Activated T-helper 17 cell treated with anti-CD3 and anti-CD28 coated beads, Interleukin-2, amount 50 U/mL, for 72 hours (primary cell): ENCODE measurements at regions not wholly inside any gene's neighbourhood (a gene's known extent, or its start where the extent isn't known, plus 50 kb on each side); places are given as distances from the start of the nearest gene placed in this dataset.
"Not testable (repeated sequence)": the region's sequence is repeated elsewhere in the genome, so short reads cannot be mapped to it uniquely, and the experiment has no call there.

Experiments
- ATAC-seq: fragments of 150-1000 bp; cut with Tn5 transposase; replicated peaks from 2 replicates; pipeline ENCODE4 v1.10.0; 2021; ENCODE audit warnings: mild to moderate bottlenecking, moderate library complexity
- H3K27ac Mint-ChIP-seq: one replicate; pipeline ENCODE4 v1.8.0; 2022; ENCODE audit warnings: mixed read lengths
- H3K27me3 Mint-ChIP-seq: one replicate; pipeline ENCODE4 v1.8.0; 2022; ENCODE audit warnings: mixed read lengths
- H3K36me3 Mint-ChIP-seq: one replicate; pipeline ENCODE4 v1.8.0; 2022; ENCODE audit warnings: low read depth, mild to moderate bottlenecking, mixed read lengths
- H3K4me1 Mint-ChIP-seq: one replicate; pipeline ENCODE4 v1.8.0; 2022; ENCODE audit warnings: mixed read lengths
- H3K4me3 Mint-ChIP-seq: one replicate; pipeline ENCODE4 v1.8.0; 2022; ENCODE audit warnings: mild to moderate bottlenecking, mixed read lengths
- H3K9me3 Mint-ChIP-seq: one replicate; pipeline ENCODE4 v1.8.0; 2022; ENCODE audit warnings: mixed read lengths

GRCh38 chr22:23446796-23447350, 133.2 kb downstream of the IGLL1 start:
- no peaks in the 10 kb centered on the region for H3K36me3 Mint-ChIP-seq
- H3K9me3 Mint-ChIP-seq, result peaks cover 4% of the 10 kb centered on the region
- H3K4me1 Mint-ChIP-seq, result no peaks in the 10 kb centered on the region
- no peak overlapping the region for H3K27ac Mint-ChIP-seq
- H3K4me3 Mint-ChIP-seq, result no peak overlapping the region
- peaks cover 2% of the 10 kb centered on the region for H3K27me3 Mint-ChIP-seq
- no peak for ATAC-seq

GRCh38 chr22:23446194-23446593, 133.9 kb downstream of the IGLL1 start:
- H3K36me3 Mint-ChIP-seq, H3K4me1 Mint-ChIP-seq, H3K4me3 Mint-ChIP-seq, H3K9me3 Mint-ChIP-seq, H3K27ac Mint-ChIP-seq, ATAC-seq, H3K27me3 Mint-ChIP-seq: not testable (repeated sequence)

GRCh38 chr22:23443905-23444304, 136.2 kb downstream of the IGLL1 start:
- not testable (repeated sequence) for H3K4me1 Mint-ChIP-seq, H3K4me3 Mint-ChIP-seq, H3K36me3 Mint-ChIP-seq, ATAC-seq, H3K27ac Mint-ChIP-seq, H3K9me3 Mint-ChIP-seq, H3K27me3 Mint-ChIP-seq

GRCh38 chr22:23439581-23439980, 140.5 kb downstream of the IGLL1 start:
- H3K4me3 Mint-ChIP-seq, ATAC-seq, H3K4me1 Mint-ChIP-seq, H3K27me3 Mint-ChIP-seq, H3K27ac Mint-ChIP-seq, H3K9me3 Mint-ChIP-seq, H3K36me3 Mint-ChIP-seq: not testable (repeated sequence)

GRCh38 chr22:23438216-23438615, 141.9 kb downstream of the IGLL1 start:
- Mint-ChIP-seq H3K4me3 (no peak overlapping the region), H3K27ac (no peak overlapping the region), H3K9me3 (no peaks in the 10 kb centered on the region), H3K4me1 (no peaks in the 10 kb centered on the region), H3K36me3 (no peaks in the 10 kb centered on the region), H3K27me3 (peaks cover 10% of the 10 kb centered on the region)
- ATAC-seq, result no peak

- H3K4me1 Mint-ChIP-seq, result no peaks in the 10 kb centered on the region
- H3K36me3 Mint-ChIP-seq, result no peaks in the 10 kb centered on the region
- peaks cover 10% of the 10 kb centered on the region for H3K27me3 Mint-ChIP-seq
- no peak for ATAC-seq
- no peak overlapping the region for H3K4me3 Mint-ChIP-seq
- H3K9me3 Mint-ChIP-seq, result no peaks in the 10 kb centered on the region
- no peak overlapping the region for H3K27ac Mint-ChIP-seq
Measured at GRCh38 chr22:23437779-23438178, 142.3 kb downstream of the IGLL1 start.

- H3K36me3 Mint-ChIP-seq, H3K4me3 Mint-ChIP-seq, H3K27ac Mint-ChIP-seq, H3K9me3 Mint-ChIP-seq, ATAC-seq, H3K4me1 Mint-ChIP-seq, H3K27me3 Mint-ChIP-seq: not testable (repeated sequence)
Measured at GRCh38 chr22:23437107-23437395, 143.0 kb downstream of the IGLL1 start.

- H3K27me3 Mint-ChIP-seq, H3K9me3 Mint-ChIP-seq, ATAC-seq, H3K4me1 Mint-ChIP-seq, H3K27ac Mint-ChIP-seq, H3K4me3 Mint-ChIP-seq, H3K36me3 Mint-ChIP-seq: not testable (repeated sequence)
Measured at GRCh38 chr22:23436354-23437106, 143.6 kb downstream of the IGLL1 start.

- H3K27me3 Mint-ChIP-seq, H3K27ac Mint-ChIP-seq, H3K4me3 Mint-ChIP-seq, H3K4me1 Mint-ChIP-seq, H3K9me3 Mint-ChIP-seq, ATAC-seq, H3K36me3 Mint-ChIP-seq: not testable (repeated sequence)
Measured at GRCh38 chr22:23435186-23435585, 144.9 kb downstream of the IGLL1 start.

GRCh38 chr22:23434198-23434830, 145.8 kb downstream of the IGLL1 start:
- peak overlapping the region; percentile 64 for H3K4me3 Mint-ChIP-seq
- H3K27me3 Mint-ChIP-seq, H3K4me1 Mint-ChIP-seq, H3K9me3 Mint-ChIP-seq, ATAC-seq, H3K27ac Mint-ChIP-seq, H3K36me3 Mint-ChIP-seq: not testable (repeated sequence)

- peak; percentile 98 for ATAC-seq
- H3K27ac Mint-ChIP-seq, H3K36me3 Mint-ChIP-seq, H3K4me1 Mint-ChIP-seq, H3K27me3 Mint-ChIP-seq, H3K9me3 Mint-ChIP-seq: not testable (repeated sequence)
- peak overlapping the region; percentile 64 for H3K4me3 Mint-ChIP-seq
Measured at GRCh38 chr22:23433127-23434005, 146.7 kb downstream of the IGLL1 start.

- not testable (repeated sequence) for H3K4me1 Mint-ChIP-seq, H3K27ac Mint-ChIP-seq, ATAC-seq, H3K27me3 Mint-ChIP-seq, H3K36me3 Mint-ChIP-seq
- H3K9me3 Mint-ChIP-seq, result peaks cover 12% of the 10 kb centered on the region
- peak overlapping the region; percentile 64 for H3K4me3 Mint-ChIP-seq
Measured at GRCh38 chr22:23432719-23433118, 147.4 kb downstream of the IGLL1 start.

- Mint-ChIP-seq H3K9me3 (peaks cover 12% of the 10 kb centered on the region), H3K4me3 (no peak overlapping the region), H3K4me1 (peaks cover 4% of the 10 kb centered on the region), H3K27ac (no peak overlapping the region), H3K36me3 (peaks cover 8% of the 10 kb centered on the region), H3K27me3 (no peaks in the 10 kb centered on the region)
- no peak for ATAC-seq
Measured at GRCh38 chr22:23431337-23432072, 148.6 kb downstream of the IGLL1 start.

GRCh38 chr22:23424551-23425068, 155.5 kb downstream of the IGLL1 start:
- not testable (repeated sequence) for H3K27ac Mint-ChIP-seq, H3K4me3 Mint-ChIP-seq, H3K27me3 Mint-ChIP-seq, H3K36me3 Mint-ChIP-seq, H3K9me3 Mint-ChIP-seq, ATAC-seq, H3K4me1 Mint-ChIP-seq
